HL-60 (cell line): ENCODE measurements at regions not wholly inside any gene's neighbourhood (a gene's known extent, or its start where the extent isn't known, plus 50 kb on each side); places are given as distances from the start of the nearest gene placed in this dataset.

Experiments
- DNase-seq, 2 experiments: peaks; one replicate each; pipeline ENCODE4 v3.0.0-alpha.2; 2010 to 2020; ENCODE audit warnings: low read depth in 1 of 2, low spot score in 1 of 2
- H3K27ac ChIP-seq: fragments of 250-450 bp; sonication (Bioruptor Pico); replicated peaks from 2 replicates; pipeline ENCODE4 v1.5.1; 2020; ENCODE audit warnings: mild to moderate bottlenecking, moderate library complexity
- H3K27me3 ChIP-seq: fragments of 250-450 bp; sonication (Bioruptor Pico); 2 replicates; pipeline ENCODE4 v1.5.1; 2021; ENCODE audit warnings: mild to moderate bottlenecking, moderate library complexity; ENCODE audit not compliant: insufficient read depth, poor library complexity, severe bottlenecking
- H3K4me3 ChIP-seq: replicated peaks from 2 replicates; pipeline ENCODE4 v1.5.1; 2011; ENCODE audit warnings: mild to moderate bottlenecking, control low read depth, low read length; ENCODE audit not compliant: insufficient read depth
- CTCF ChIP-seq: IDR thresholded peaks from one replicate; pipeline ENCODE4 v1.5.1; 2011; ENCODE audit warnings: low read length, control low read depth, inconsistent platforms; ENCODE audit not compliant: insufficient read depth
- GABPA ChIP-seq: IDR thresholded peaks from 2 replicates; pipeline ENCODE4 v1.6.1; 2012; ENCODE audit warnings: low read depth
- POLR2AphosphoS5 ChIP-seq: IDR thresholded peaks from 2 replicates; pipeline ENCODE4 v1.6.1; 2012; ENCODE audit warnings: low read depth
- REST ChIP-seq: IDR thresholded peaks from 2 replicates; pipeline ENCODE4 v1.6.1; 2012; ENCODE audit warnings: low read depth; ENCODE audit not compliant: insufficient replicate concordance
- SPI1 ChIP-seq: IDR thresholded peaks from 2 replicates; pipeline ENCODE4 v1.6.1; 2012; ENCODE audit warnings: low read depth, mild to moderate bottlenecking, borderline replicate concordance

- TF ChIP-seq GABPA = no peak
- TF ChIP-seq SPI1 = no peak
- TF ChIP-seq CTCF = no peak
- TF ChIP-seq REST = no peak
- no peak for TF ChIP-seq POLR2AphosphoS5
- H3K4me3 ChIP-seq = no peak overlapping the region
- no peaks in the 10 kb centered on the region for H3K27me3 ChIP-seq
- peak overlapping the region; percentile 63 for H3K27ac ChIP-seq
- no peak for DNase-seq
Observed at GRCh38 chr2:172195836-172196376, 93.2 kb upstream of the DLX2 start.

GRCh38 chr2:172196768-172197431 is 94.2 kb upstream of the DLX2 start:
- no peaks in the 10 kb centered on the region for H3K27me3 ChIP-seq
- DNase-seq = peak; percentile 87 to 96
- H3K27ac ChIP-seq = peak overlapping the region; percentile 63
- TF ChIP-seq GABPA (no peak), REST (peak; percentile 20), SPI1 (no peak), POLR2AphosphoS5 (peak; percentile 76; the same call in 1 of the 2 replicates), CTCF (no peak)
- no peak overlapping the region; the same call in 1 of the 2 replicates for H3K4me3 ChIP-seq

- no peak for TF ChIP-seq SPI1
- TF ChIP-seq CTCF = no peak
- TF ChIP-seq POLR2AphosphoS5 = no peak
- TF ChIP-seq GABPA = no peak
- no peak for TF ChIP-seq REST
- H3K27ac ChIP-seq = peak overlapping the region; percentile 63
Observed at GRCh38 chr2:172198361-172198760, 95.7 kb upstream of the DLX2 start.

More at GRCh38 chr2:172198361-172198760, 95.7 kb upstream of the DLX2 start:
- DNase-seq = no peak
- H3K27me3 ChIP-seq = no peaks in the 10 kb centered on the region
- no peak overlapping the region for H3K4me3 ChIP-seq
